ENCODE measurements at regions not wholly inside any gene's neighbourhood (a gene's known extent, or its start where the extent isn't known, plus 50 kb on each side); places are given as distances from the start of the nearest gene placed in this dataset.

DNA sequence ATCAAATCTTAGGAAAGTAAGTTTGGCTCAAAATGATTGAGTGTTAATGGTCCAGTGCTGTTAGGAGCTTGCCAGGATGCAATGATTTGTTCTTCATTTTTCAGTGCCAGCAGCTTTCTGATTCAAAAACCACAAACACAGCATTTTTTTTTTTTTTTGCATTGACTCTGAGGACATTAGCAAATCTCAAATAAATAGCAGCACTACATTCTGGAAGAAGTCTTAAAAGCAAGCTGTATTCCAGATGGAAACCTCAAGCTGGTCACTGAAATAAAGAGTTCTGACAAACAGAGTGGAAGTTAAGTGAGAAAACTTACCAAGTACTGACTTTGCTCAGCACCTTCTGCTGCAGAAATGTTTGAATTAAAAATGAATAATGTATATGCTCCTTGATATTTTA is 1653.1 kb upstream of the CDH9 start:
- TF ChIP-seq, protein P1, sequence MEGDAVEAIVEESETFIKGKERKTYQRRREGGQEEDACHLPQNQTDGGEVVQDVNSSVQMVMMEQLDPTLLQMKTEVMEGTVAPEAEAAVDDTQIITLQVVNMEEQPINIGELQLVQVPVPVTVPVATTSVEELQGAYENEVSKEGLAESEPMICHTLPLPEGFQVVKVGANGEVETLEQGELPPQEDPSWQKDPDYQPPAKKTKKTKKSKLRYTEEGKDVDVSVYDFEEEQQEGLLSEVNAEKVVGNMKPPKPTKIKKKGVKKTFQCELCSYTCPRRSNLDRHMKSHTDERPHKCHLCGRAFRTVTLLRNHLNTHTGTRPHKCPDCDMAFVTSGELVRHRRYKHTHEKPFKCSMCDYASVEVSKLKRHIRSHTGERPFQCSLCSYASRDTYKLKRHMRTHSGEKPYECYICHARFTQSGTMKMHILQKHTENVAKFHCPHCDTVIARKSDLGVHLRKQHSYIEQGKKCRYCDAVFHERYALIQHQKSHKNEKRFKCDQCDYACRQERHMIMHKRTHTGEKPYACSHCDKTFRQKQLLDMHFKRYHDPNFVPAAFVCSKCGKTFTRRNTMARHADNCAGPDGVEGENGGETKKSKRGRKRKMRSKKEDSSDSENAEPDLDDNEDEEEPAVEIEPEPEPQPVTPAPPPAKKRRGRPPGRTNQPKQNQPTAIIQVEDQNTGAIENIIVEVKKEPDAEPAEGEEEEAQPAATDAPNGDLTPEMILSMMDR (IDR thresholded peaks at IDR 0.05; ENCODE audit: extremely low read depth, missing control alignments): no peak
- DNase-seq (ENCODE audit: low spot score): no peak

DNA sequence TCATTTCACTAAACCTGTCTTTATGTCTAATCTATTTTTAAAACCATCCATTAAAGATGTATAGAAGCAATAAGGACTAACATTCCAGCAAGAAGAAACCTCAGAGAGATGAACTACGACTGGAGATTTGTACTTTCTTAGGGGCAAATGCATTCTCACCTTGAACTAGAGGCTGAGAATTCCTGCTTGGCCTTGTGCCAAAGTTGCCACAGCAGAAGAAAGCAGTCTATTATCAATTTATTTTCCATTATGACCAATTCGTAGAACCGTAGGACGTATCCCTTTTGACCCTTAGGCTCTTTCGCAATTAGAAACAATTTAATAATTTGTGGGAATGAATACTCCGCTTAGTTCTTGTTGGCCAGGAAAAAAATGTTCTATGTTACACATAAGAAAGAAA is 1647.4 kb upstream of the CDH9 start:
- TF ChIP-seq, protein P1 (IDR thresholded peaks at IDR 0.05; ENCODE audit: extremely low read depth, missing control alignments): no peak
- DNase-seq (ENCODE audit: low spot score): no peak

DNA sequence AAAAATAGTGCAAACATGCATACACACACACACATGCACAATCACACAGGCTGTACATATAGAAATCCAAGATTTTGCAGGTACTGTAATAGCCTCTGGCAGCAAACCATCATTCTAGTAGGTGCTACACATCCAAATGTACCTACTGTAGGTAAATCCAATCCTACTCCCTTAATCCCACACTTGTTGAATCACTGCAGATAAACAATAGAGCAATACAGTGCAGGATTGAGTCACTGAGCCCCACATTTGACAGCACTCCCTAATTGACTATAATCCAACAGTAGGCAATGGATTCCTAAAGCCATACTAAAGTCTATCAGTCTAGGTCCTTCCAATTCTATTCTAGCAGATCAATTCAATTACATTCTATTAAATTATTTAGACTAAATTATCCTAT is 1640.5 kb upstream of the CDH9 start:
- no peak for DNase-seq (ENCODE audit: low spot score)
- TF ChIP-seq, protein P1 (IDR thresholded peaks at IDR 0.05; ENCODE audit: extremely low read depth, missing control alignments): no peak

DNA sequence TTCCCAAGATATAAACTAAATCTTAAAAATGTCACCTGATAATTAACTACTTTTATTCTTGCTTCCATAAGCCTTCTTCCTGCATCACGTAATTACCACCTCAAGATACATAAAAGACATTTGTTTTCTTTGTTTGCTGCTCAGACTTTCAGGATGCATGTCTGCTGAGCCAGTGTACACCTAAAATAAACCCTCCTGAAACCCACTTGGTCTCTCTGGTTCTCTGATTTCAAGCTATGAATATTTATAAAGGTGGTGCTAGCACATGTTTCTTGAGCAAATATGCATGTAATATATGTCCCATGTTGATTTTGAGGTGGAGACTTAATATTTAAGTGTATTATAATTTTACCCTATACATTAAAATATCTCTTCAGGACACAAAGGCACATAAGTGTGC is 1627.7 kb upstream of the CDH9 start:
- TF ChIP-seq, protein P1 (IDR thresholded peaks at IDR 0.05; ENCODE audit: extremely low read depth, missing control alignments): no peak

DNA sequence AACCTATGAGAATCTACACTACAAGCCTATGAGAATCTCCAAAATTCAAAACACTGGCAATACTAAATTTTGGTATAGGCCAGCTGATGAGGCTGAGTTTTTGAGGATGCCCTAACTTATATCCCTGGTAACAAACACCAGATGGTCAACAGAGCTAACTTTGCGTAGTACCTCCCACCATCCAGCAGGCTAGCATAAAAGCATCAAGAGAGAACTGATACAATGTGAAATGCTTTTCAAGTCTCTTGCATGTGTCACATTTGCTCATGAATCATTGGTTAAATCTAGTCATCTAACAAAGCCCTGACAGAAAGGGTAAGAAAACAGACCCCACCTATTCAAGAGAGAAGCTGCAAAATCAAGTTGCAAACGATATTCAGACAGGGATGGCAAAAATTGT is 1609.7 kb upstream of the CDH9 start:
- TF ChIP-seq, protein P1 (IDR thresholded peaks at IDR 0.05; ENCODE audit: extremely low read depth, missing control alignments): no peak
- no peak for DNase-seq (ENCODE audit: low spot score)

More for the DNA sequence above, 1627.7 kb upstream of the CDH9 start:
- no peak for DNase-seq (ENCODE audit: low spot score)

DNA sequence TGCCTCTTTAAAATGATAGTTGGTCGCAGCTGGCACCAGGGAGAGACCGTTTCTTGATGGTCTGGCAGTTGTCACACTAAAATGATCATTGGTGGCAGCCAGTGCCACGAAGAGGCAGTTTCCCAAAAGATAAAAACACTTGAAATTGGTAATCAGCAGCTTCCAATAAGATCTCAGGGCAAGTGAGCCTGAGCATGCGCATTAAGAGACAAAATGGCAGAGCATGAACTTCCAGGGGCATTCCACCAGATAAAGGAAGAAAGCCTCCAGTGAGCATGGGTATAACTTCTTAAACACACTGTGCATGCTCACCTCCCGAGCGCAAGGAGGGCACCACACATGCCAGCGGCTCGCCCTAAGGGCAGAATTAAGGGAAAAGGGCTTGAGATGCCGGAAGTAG is 1594.2 kb upstream of the CDH9 start:
- TF ChIP-seq, protein P1 (IDR thresholded peaks at IDR 0.05; ENCODE audit: extremely low read depth, missing control alignments): no peak
- no peak for DNase-seq (ENCODE audit: low spot score)

DNA sequence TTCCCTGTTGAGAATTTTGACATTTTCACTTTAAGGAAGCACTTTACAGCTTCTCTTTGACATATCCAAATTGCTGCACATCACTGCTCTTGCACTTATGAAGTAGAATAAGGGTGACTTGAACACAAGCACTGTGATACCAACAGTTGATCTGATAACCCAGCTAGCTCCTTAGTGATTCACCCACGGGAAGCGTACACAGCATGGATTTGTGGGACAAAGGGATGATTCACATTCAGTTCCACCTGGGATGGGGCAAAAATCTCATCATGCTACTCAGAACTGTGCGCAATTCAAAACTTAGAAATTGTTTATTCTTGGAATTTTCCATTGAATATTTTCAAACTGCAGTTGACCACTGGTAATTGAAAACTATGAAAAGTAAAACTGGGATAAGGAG is 1565.5 kb upstream of the CDH9 start:
- TF ChIP-seq, protein P1 (IDR thresholded peaks at IDR 0.05; ENCODE audit: extremely low read depth, missing control alignments): no peak
- no peak for DNase-seq (ENCODE audit: low spot score)
